HepG2 (cell line): ENCODE measurements at regions not wholly inside any gene's neighbourhood (a gene's known extent, or its start where the extent isn't known, plus 50 kb on each side); places are given as distances from the start of the nearest gene placed in this dataset.
A peak's percentile ranks its signal among the peaks of the same experiment; 100 is the strongest.

Experiments used
- ATAC-seq: fragments of 200-7000 bp; cut with Tn5 transposase; 3 replicates; pipeline ENCODE4 v1.9.1; 2020; ENCODE audit warnings: mild to moderate bottlenecking, moderate library complexity
- BruUV-seq: library from RNA; stranded (reverse); fragments of 400-500 nt; replicated peaks from 2 replicates; lab custom pipeline; 2021; lab: Mats Ljungman, UMichigan
- CTCF ChIA-PET: fragments of 300-600 bp; formaldehyde crosslinking; extraction: SDS; loops from one replicate; lab custom pipeline; 2021; ENCODE audit warnings: low total read pairs, inconsistent platforms, low intra/inter-chr PET ratio; lab: Yijun Ruan, JAX
- POLR2A ChIA-PET: fragments of 350-600 bp; sonication (Branson Sonifier 250); formaldehyde crosslinking; loops from one replicate; lab custom pipeline; 2020; ENCODE audit warnings: antibody characterized with exemption, inconsistent platforms; lab: Yijun Ruan, JAX
- DNase-seq: peaks from one replicate; pipeline ENCODE4 v3.0.0-alpha.2; 2015; ENCODE audit warnings: low spot score
- FAIRE-seq: peaks from 3 replicates; lab custom pipeline; 2011; peaks lifted over from hg19 to GRCh38; lab: Jason Lieb, UNC
- H2AFZ ChIP-seq: one replicate; pipeline ENCODE4 v1.6.1; 2011; ENCODE audit warnings: low read length, inconsistent platforms
- H3K27ac ChIP-seq: fragments of 300-600 bp; 3 replicates; pipeline ENCODE4 v1.8.0; 2011; ENCODE audit warnings: mixed run types, mild to moderate bottlenecking, mixed read lengths, low read length, inconsistent platforms; ENCODE audit not compliant: insufficient read depth; ENCODE audit errors: extremely low read length
- H3K27me3 ChIP-seq, 2 experiments: fragments of 200-600 bp in 1 of 2; 2 replicates in 1 of 2; 3 replicates in 1 of 2; pipeline versions ENCODE4 v1.6.0 to v1.8.0; 2011; ENCODE audit warnings: low read length in 2 of 2, mild to moderate bottlenecking in 2 of 2, moderate library complexity in 2 of 2, inconsistent platforms in 1 of 2; ENCODE audit not compliant: insufficient read depth in 2 of 2, control insufficient read depth in 1 of 2
- H3K36me3 ChIP-seq, 2 experiments: fragments of 200-600 bp in 1 of 2; replicated peaks in 1 of 2; 2 replicates in 1 of 2; 3 replicates in 1 of 2; pipeline versions ENCODE4 v1.5.1 to v1.8.0; 2011; ENCODE audit warnings: low read length in 2 of 2, inconsistent platforms in 1 of 2; ENCODE audit not compliant: insufficient read depth in 2 of 2, control insufficient read depth in 1 of 2
- H3K4me1 ChIP-seq: 2 replicates; pipeline ENCODE4 v1.5.1; 2012; ENCODE audit warnings: low read length, inconsistent platforms; ENCODE audit not compliant: insufficient read depth
- H3K4me2 ChIP-seq: 2 replicates; pipeline ENCODE4 v1.6.0; 2011; ENCODE audit warnings: low read depth, low read length, inconsistent platforms
- H3K4me3 ChIP-seq, 3 experiments: fragments of 200-600 bp in 1 of 3; sonication (generic), shearing (Covaris generic) in 1 of 3; replicated peaks in 1 of 3; 2 replicates each; pipeline ENCODE4 v1.5.1; 2011 to 2016; ENCODE audit warnings: low read length in 3 of 3, inconsistent platforms in 2 of 3, low read depth in 2 of 3, mild to moderate bottlenecking in 2 of 3, control low read depth in 1 of 3, mixed read lengths in 1 of 3; ENCODE audit not compliant: insufficient read depth in 1 of 3
- H3K79me2 ChIP-seq: one replicate; pipeline ENCODE4 v1.6.1; 2011; ENCODE audit warnings: low read length, inconsistent platforms; ENCODE audit not compliant: insufficient read depth
- H3K9ac ChIP-seq: 2 replicates; pipeline ENCODE4 v1.6.0; 2011; ENCODE audit warnings: mild to moderate bottlenecking, low read depth, low read length, inconsistent platforms; ENCODE audit not compliant: insufficient read depth
- H3K9me3 ChIP-seq: 2 replicates; pipeline ENCODE4 v1.5.1; 2012; ENCODE audit warnings: mild to moderate bottlenecking, low read length
- H4K20me1 ChIP-seq: 2 replicates; pipeline ENCODE4 v1.6.0; 2011; ENCODE audit warnings: inconsistent platforms, mild to moderate bottlenecking, low read length, moderate library complexity; ENCODE audit not compliant: insufficient read depth
- HOXA7 ChIP-seq: sonication (generic); formaldehyde crosslinking; IDR thresholded peaks from 2 replicates; pipeline ENCODE4 v1.8.1; 2022; ENCODE audit warnings: mild to moderate bottlenecking, missing genetic modification reagents, moderate library complexity
- JUNB ChIP-seq: sonication (generic); formaldehyde crosslinking; IDR thresholded peaks from 2 replicates; pipeline ENCODE4 v1.8.0; 2022; ENCODE audit warnings: missing genetic modification reagents, mild to moderate bottlenecking, borderline replicate concordance
- KMT2B ChIP-seq: IDR thresholded peaks from 2 replicates; pipeline ENCODE4 v1.6.1; 2016; ENCODE audit warnings: missing genetic modification reagents, missing compliant biosample characterization
- MTA3 ChIP-seq: sonication (generic); formaldehyde crosslinking; IDR thresholded peaks from 2 replicates; pipeline ENCODE4 v1.4.0; 2020; ENCODE audit warnings: missing genetic modification reagents
- NFYB ChIP-seq: sonication (generic); formaldehyde crosslinking; IDR thresholded peaks from 2 replicates; pipeline ENCODE4 v1.4.0; 2020; ENCODE audit warnings: missing genetic modification reagents
- POLR2AphosphoS5 ChIP-seq: IDR thresholded peaks from 2 replicates; pipeline ENCODE4 v1.6.1; 2012; ENCODE audit warnings: low read depth, low read length
- SIX4 ChIP-seq: sonication (generic); formaldehyde crosslinking; IDR thresholded peaks from 2 replicates; pipeline ENCODE4 v1.4.0; 2020; ENCODE audit warnings: missing genetic modification reagents
- ZNF557 ChIP-seq: sonication (generic); formaldehyde crosslinking; IDR thresholded peaks from 2 replicates; pipeline ENCODE4 v1.4.0; 2020; ENCODE audit warnings: missing genetic modification reagents
- ZNF747 ChIP-seq: sonication (generic); formaldehyde crosslinking; IDR thresholded peaks from 2 replicates; pipeline ENCODE4 v1.8.1; 2023; ENCODE audit warnings: missing genetic modification reagents, mild to moderate bottlenecking, borderline replicate concordance
- WGBS: methylation state at CpG from one replicate; pipeline ENCODE4 v1.1.6; 2017; ENCODE audit warnings: low lambda C conversion rate; 5-methylcytosine and 5-hydroxymethylcytosine counted together
- in situ Hi-C: cut with HindIII; loops from 2 replicates; pipeline ENCODE4 v1.10.0; 2017; ENCODE audit warnings: low pct_unique_long_range_greater_than_20kb; ENCODE audit not compliant: extremely low pct_ligation_motif_present
- intact Hi-C: fragments of 100-400 bp; cut with micrococcal nuclease; formaldehyde crosslinking; loops from one replicate; pipeline ENCODE4 v1.10.0; 2022; ENCODE audit not compliant: unreplicated experiment
- TF ChIP-seq, protein P1 (sequence below): sonication (generic); formaldehyde crosslinking; IDR thresholded peaks from 2 replicates; pipeline ENCODE4 v1.4.0; 2020; ENCODE audit warnings: missing genetic modification reagents

DNA sequence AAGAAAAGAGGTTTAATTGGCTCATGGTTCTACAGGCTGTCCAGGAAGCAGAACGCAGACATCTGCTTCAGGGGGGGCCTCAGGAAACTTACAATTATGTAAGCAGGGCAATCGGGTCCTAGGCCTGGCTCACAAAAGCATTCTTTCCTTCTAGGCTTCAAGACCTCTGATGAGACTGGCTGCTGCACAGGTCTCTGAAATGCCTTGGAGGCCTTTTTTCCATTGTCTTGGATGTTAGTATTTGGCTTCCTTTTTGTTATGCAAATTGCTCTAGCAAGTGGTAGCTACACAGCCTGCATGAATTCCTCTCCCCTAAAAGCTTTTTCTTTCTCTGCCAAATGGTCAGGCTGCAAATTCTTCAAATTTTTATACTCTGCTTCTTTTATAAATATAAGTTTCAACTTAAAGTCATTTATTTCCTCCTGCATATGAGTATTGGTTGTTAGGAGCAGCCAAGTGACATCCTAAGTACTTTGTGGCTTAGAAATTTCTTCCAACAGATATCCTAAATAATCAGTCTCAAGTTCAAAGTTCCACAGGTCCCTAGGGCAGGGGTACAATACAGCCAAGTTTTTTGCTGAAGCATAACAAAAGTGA, 83.1 kb upstream of the SEMA3A start (continued):
- TF ChIP-seq, protein P1, sequence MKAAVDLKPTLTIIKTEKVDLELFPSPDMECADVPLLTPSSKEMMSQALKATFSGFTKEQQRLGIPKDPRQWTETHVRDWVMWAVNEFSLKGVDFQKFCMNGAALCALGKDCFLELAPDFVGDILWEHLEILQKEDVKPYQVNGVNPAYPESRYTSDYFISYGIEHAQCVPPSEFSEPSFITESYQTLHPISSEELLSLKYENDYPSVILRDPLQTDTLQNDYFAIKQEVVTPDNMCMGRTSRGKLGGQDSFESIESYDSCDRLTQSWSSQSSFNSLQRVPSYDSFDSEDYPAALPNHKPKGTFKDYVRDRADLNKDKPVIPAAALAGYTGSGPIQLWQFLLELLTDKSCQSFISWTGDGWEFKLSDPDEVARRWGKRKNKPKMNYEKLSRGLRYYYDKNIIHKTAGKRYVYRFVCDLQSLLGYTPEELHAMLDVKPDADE (CRISPR knock-in tag), result no peak
- TF ChIP-seq SIX4 (CRISPR knock-in tag) (no peak), MTA3 (CRISPR knock-in tag) (no peak), POLR2AphosphoS5 (no peak), ZNF557 (CRISPR knock-in tag) (no peak), HOXA7 (CRISPR knock-in tag) (no peak), KMT2B (CRISPR knock-in tag) (no peak), JUNB (CRISPR knock-in tag) (no peak), ZNF747 (CRISPR knock-in tag) (no peak)

DNA sequence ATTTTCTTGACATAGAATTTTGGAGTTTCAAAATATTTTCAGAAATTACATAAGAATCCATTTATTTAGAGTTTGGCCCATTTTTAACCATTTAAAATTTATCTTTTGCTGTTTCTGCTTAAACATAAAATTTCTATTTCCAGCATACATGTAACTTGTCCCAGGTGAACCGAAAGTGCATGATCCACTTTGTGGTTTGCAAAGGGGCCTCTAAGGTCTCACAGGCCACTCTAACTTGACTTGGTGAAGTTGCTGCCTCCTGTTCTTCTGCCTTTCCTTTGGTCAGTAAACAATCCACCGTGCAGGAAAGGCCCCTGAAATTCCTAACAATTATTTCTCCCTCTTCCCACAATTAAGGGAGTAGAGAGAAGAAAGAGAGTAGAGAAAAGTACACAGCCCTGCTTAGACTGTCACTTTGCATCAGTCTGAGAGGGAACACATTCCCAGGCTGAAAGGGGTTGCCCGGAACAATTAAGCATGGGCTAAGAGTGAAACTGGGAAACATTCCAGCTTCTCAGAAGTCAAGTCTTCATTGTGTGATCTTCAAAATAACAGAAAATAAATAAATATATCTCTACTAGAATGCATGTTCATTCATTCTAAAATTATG, 79.5 kb upstream of the SEMA3A start:
- Histone ChIP-seq H3K79me2 (no peaks in the 10 kb centered on the region), H3K9ac (no peak overlapping the region), H3K4me1 (no peaks in the 10 kb centered on the region), H3K27ac (no peak overlapping the region), H3K27me3 (no peaks in the 10 kb centered on the region), H3K9me3 (no peaks in the 10 kb centered on the region), H3K4me3 (no peak overlapping the region), H3K4me2 (0 out of 2 replicates have a peak overlapping the region, but pooled peaks have one; percentile 12), H3K36me3 (no peaks in the 10 kb centered on the region), H2AFZ (no peak overlapping the region), H4K20me1 (no peaks in the 10 kb centered on the region)
- ChIA-PET CTCF (no interaction called here), POLR2A (no interaction called here)
- no TSS peak for BruUV-seq
- WGBS, result 4% methylated on average over 3 of the region's 3 CpGs
- DNase-seq (no peak), ATAC-seq (no peak), FAIRE-seq (no peak)
- intact Hi-C loops (no loop called here), in situ Hi-C loops (no loop called here)
- TF ChIP-seq NFYB (CRISPR knock-in tag), result no peak
